Activated T-cell treated with anti-CD3 and anti-CD28 coated beads for 4 hours (primary cell): ENCODE measurements at regions not wholly inside any gene's neighbourhood (a gene's known extent, or its start where the extent isn't known, plus 50 kb on each side); places are given as distances from the start of the nearest gene placed in this dataset.
"Not testable (repeated sequence)": the region's sequence is repeated elsewhere in the genome, so short reads cannot be mapped to it uniquely, and the experiment has no call there.

ENCODE experiments used
- DNase-seq: peaks from one replicate; pipeline ENCODE4 v3.0.0-alpha.2; 2020

DNA sequence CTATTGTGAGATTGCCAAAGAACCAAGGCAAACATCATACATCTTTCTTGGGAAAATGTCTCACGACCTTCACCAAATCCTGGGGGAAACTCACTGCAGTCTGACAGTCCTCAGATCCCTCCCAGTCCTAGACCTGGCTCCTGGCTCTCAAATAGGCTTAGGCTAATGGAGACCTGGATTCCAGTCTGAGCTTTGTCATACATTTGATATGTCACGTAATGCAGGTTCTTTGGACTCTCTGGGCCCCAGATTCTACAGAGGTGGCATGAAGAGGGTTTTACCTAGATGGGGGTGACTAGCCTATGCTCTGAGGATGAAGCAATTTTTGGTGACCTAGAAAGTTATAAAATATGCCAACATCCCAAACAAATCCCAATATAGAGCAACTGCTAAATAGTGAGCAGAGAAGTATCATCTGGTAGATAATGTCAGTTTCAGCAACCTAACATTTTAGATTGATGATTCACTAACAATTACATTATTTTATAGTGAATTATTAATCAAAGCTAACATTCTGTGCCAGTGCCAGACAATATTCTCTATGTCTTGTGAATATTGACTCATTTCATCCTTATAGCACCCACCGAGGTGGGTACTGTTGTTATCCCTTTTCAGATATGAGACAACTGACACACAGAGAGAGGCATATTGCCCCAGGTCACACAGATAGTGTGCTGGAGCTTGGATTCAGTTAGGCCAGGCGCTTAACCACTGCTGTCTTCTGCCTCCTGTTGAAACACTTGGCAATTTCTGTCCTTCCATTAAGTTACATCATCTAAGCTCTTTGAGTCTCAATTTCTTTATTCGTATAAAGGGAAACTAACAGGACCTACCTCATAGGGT lies 195.4 kb upstream of the MAMLD1 start:
- no peak for DNase-seq

DNA sequence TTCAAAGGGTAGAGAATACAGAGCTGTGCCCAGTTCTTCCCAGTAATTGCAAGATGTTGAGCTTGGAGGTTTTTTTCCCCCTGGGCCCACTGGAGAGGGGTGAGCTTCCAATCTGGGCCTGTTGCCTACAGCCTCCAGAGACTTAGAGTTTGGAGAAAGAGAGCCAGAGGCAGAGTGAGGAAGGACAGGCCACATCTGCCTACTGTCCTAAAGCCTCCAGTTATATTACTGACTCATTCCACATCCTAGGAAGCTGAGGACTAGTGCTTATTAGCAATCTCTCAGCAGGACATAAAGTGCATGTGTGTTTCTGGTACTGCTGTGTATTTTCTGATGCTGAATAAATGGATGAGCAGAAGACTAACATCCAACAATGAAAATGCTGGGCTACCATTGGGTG lies 181.0 kb upstream of the MAMLD1 start:
- DNase-seq = no peak

DNA sequence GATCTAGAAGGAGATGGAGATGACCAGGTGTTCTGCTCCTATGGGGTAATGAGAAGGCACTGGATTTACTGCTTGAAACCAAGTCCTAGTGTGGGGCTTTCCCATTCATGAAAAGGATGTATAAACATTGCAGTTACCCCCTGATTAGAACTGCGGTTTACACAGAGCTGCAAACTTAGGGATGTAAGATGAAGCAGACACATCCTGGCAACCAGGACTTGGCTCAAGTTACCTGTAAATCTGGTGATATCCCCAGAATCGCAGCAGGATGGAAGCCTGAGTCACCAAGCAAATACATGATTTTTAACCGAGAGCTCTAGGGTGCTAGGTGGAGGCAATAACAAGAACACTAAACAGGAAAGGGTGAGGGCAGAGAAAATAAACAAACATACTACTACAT lies 178.6 kb upstream of the MAMLD1 start:
- DNase-seq = no peak

DNA sequence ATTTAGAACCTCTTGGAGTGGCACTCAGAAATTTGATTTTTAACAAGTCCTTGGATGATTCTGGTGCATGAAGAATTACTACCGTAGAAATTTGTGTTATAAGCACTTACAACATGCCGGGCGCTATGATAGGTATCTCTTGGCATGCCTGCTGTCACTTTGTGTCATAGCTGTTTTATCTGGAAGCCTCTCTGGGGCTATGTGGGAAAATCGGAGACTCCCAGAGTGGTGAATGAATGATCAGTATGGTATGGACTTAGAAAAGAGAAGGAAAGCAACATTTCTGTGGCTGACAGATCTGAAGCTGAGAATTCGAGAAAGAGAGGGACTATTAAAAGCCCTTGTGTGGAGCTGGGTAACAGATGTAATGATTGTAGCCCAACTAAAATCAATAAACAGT lies 177.4 kb upstream of the MAMLD1 start:
- no peak for DNase-seq

DNA sequence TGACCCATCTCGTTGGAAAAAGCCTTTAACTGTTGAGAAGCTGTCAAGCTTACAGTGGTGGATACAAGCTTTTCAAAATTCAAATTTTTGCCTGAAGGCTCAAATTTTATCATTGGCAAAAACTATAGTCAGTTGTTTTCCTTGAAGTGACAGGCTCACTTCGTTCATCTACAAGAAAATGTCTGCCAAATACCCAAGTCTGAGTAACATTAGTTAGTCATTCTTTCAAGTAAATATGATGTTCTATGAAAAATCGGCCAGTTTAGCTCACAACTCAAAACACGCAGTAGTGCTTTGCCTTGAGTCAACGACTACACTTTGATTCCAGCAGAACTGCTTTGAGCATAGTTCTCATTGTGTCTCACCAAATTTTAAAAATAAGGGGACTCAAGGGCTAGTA lies 170.3 kb upstream of the MAMLD1 start:
- DNase-seq = no peak

DNA sequence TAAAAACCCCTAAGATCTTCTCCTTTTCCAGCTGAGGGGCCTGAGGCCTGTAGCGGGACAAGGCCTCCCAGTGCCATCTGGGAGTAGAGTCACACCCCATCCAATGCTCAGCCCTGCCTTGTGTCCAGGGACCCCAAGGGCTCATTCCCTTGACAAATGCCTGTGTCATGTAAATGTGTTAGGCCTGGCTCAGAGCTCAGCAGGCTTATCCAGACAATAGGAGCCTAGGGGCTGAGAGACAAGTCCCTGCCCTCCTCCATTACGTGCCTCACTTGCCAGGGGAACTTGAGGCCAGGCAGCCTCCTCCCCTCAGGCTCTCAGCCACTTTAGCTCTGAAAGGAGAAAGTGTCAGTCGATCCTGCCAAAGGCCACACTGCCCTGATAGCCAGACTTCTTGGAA lies 166.8 kb upstream of the MAMLD1 start:
- DNase-seq = no peak

DNA sequence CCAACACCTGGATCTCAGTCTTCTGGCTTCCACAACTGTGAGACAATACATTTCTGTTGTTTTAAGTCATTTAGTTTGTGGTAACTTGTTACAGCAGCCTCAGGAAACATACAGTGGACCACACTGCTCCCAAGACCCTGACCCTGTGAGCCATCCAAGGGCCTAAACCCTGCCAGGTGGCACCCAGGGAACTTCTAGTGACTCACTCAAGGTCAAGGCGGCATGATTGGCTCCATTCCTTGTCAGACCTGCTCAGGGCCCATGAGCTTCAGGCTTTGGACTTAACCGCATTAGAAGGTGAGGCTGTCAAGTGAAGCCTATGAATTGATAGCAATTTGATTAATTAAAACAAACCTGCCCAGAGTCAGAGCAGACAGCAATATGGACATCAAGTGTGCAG lies 165.7 kb upstream of the MAMLD1 start:
- no peak for DNase-seq

DNA sequence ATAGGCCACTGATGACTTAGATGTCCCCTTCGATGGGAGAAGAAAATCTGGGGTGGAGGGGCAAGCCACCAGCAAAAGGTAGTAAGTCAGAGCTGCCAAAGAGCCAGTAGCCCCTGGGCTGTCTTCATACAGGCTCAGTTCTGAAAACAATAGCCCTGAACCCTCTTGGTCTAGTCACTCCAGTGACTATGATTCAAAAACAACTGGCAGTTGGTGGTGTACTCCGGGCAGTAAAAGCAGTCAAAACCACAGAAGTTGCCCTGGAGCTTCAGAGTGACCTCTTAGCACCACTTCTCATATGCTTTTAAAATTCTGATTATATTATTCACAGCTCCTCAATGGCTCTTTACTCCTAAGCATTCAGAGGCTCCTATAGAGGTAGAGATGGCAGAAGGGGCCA lies 164.3 kb upstream of the MAMLD1 start:
- no peak for DNase-seq

DNA sequence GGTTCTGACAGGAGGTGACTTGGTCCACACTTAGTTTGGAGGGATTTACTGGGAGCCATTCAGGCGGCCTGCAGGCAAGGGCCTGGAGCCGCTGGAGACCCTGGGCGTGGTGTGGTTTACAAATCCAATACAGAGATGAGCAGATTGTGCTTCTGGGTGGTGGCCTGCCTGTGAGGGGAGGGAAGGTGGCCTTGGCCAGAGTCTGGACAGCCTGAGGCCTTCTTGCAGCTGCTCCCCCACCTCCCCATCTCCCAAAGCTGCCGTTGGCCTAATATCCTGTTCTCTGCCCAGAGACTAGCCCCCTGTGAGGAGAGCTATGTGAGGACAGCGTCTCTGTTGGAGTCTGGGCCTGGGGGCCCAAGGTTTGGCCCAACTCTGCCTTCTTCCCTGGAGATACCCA lies 163.9 kb upstream of the MAMLD1 start:
- DNase-seq = no peak

DNA sequence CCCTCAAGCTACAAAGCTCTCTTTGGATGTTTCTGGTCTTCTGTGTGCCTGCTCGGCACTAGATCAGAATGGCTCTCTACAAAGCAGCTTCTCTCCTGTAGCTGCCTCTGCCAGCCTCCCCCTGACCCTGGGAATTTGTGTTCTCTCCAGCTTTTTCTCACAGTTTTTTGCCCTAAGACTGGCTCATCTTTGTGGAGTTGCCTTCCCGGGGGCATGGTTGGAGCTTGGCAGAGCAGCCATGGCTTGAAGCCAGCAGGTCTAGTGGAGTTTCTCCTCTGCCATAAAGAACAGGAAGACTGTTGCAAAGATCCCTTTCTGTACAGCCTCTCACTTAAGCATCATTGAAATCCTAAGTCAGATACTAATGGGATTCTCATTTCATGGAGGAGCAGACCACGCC lies 163.3 kb upstream of the MAMLD1 start:
- DNase-seq = no peak

DNA sequence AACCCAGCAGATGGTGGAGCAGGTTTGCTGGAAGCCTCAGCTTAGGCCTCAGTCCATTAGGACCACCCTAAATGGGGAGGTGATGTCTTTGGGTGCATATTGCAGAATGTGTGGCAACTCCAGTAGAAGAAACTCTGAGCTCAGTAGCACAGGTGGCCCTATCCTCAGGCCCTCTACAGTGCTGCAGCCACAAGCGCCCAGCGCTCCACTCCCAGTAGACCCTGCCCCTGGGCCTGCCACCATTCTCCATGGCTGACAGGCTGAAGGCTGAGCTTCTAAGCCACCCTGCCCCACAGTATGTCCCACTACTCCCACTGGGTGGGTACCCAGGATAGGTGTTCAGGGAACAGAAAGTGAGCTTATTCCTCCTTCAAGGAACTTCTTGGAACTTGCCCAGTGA lies 162.8 kb upstream of the MAMLD1 start:
- DNase-seq = no peak

DNA sequence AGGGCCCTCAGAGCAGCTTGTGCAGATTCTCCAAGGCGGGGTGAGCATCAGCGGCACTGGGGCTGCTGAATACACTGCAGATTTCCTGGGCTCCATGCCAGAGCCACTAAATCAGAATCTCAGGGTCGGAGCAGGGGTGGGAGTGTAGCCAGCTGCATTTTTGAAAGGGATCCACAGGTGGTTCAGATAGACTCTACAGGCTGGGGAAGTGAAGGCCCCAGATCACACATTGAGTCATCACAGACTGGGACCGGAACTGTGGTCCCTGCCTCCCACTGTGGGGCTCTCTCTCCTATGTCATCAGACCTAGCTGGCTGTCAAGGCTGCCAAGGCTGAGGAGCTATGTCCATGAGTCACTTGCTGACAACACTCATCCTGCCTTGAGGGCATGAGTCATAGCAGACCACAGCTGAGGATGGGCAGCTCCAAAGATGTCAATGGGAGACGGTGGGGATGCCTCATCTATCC lies 162.3 kb upstream of the MAMLD1 start:
- DNase-seq = peak; percentile 4

DNA sequence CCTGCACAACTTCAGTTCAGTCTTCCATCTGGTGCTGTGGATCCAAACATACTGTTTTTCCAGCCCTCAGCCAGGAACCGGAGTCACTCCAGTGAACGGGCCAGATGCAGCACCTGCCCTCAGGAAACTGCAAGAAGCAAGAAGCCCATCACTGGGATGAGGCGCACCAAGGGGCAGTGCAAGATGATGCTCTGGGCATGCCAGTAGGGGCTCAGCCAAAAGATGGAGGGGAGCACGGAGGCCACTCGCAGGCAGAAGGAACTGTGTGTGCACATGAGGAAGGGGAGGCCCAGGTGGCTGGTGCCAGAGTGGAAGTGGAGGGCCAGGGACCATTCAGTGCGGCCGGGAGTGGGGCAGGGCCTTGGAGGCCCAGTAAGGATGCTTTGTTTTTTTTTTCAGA lies 161.7 kb upstream of the MAMLD1 start:
- DNase-seq = no peak

DNA sequence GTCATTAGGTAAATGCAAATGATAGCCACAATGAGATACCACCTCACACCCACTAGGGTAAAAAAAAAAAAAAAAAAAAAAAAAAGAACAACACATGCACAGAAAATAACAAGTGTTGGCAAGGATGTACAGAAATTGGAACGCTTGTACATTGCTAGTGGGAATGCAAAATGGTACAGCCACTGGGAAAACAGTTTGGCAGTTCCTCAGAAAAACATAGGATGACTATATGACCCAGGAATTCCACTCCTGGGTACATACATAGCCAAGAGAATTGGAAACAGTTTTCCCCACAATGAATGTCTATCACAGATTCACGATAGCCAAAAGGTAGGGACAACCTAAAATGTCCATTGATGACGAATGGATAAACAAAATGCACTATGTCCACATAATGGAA lies 161.3 kb upstream of the MAMLD1 start:
- no peak for DNase-seq

DNA sequence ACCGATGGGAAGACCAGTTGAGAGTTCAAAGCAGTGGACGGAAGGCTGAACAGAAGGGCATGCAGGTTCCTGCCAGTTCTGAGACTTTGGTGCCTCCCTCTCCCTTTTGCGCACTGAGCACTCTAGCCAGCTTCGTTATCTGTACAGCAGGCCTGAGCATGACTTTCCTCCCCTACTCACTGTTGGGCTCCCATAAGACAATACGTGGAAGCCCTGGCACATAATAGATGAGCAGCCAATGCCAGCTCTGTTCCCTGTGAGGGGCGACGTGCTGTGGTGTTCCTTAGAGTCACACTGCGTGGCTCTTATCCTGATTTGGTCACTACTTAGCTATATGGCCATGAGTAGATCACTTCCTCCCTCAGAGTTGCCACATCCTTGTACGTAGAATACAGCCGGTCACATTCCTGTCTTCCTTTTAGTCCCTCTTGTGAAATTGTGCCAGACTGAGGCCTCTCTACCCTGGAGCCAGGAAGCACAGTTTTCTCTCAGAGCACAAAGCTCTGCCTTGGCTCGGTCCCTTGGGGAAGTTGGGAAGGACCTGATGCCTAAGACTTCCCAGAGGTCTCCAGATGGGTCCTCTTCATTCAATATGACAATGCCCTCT lies 160.4 kb upstream of the MAMLD1 start:
- no peak for DNase-seq

DNA sequence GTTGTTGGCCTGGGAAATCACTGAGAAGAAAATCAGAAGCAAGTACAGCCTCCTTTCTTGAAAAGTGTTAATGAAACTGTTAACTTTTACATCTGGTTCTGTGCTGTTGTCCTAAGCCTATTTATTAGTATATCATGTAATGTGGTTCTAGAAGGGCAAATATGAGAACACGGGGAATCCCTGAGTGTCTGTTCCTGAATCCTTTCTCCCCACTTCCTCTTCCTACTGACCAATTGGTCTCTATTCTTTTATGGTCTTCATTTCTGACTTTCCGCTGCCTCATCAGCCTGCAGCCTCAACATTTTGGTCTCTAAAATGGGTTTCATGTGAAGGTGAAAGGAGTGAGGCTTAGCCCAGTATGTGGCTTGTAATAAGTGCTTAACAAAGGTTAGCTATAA lies 159.9 kb upstream of the MAMLD1 start:
- DNase-seq = no peak

DNA sequence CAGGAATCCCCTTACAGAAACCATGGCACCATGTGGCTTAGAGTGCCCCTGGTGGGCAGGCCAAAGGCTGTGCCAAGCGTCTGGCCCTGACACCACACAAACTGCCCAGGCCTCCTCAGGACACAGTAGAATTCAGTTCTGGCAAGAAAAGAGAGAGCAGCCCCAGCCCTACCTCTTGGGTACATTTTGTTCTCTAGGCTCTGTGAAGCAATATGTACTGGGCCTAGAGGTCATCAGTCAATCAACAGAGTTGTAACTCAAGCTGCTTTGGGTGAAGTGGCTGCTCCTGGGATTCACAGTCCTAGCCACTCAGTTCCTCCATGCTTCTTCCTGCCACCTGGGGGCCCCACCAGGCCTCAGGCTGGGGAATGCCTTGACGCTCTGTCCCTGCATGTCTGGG lies 158.1 kb upstream of the MAMLD1 start:
- no peak for DNase-seq

DNA sequence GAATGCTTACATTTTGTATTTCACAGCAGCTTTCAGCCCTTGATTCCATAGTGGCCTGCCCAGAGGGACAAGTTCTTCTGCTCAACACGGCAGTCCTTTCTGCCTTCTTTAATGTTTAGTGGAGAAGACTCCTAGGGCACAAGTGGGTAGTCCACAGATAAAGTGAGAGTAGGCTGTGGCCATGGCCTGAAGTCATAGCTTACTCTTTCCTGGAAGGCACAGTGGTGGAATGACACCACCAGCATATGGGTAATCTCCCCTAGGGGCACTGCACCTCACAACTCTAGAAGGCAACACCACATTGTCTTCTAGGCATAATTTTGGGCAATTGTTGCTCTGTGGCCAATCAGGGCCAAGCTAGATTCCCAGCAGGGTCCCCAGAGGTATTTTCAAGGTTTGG lies 155.4 kb upstream of the MAMLD1 start:
- no peak for DNase-seq

DNA sequence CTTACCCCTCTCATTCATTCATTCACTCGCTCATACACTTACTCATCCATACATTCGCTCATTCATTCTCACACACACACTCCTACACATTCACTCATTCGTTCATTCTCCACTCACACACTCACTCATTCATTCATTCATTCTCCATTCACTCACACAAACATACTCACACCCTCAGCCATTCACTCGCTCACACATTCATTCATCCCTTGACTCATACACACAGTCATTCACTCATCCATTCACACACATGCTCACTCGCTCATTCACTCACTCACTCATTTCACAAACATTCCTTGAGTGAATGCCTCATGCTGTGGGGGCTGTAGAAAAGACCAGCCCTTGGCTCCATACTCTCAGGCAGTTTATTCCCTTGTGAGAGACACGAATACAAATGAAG lies 151.1 kb upstream of the MAMLD1 start:
- no peak for DNase-seq

DNA sequence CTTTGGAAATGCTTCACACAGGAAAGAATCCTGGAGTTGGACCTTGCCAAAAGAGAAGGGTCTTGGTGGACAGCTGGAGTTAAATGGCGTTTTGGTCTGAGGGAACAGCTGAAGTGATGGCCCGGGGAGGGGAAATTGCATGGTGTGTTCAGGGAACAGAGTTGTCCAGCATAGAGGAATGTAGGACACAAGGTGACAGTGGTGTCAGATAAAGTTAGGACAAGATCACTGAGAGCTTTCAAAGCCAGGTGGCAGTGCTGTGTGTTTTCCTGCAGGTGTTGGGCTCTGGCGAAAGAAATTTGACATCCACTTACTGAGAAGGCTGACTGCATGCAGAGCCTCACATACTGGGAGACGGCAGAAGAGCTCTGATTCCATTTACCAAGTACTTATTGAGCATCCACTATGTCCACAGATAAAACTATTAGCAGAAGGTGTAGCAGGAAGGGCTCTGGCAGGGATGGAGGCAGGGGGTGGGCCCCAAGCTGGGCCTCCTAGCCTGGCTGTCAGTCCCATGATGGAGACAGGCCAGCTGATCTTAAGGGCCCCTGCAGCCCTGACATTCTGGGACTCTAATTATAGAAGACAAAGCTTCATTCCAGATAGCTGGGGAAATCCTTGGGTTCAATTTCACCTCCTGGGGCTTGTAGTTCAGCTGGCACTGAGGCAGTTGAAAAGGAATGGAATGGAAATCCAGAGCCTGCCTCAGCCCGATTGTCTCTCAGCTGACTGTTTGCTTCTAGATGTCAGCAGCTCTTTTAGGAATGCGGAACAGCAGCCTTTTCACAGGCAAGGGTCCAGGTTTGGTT lies 150.2 kb upstream of the MAMLD1 start:
- DNase-seq = no peak

DNA sequence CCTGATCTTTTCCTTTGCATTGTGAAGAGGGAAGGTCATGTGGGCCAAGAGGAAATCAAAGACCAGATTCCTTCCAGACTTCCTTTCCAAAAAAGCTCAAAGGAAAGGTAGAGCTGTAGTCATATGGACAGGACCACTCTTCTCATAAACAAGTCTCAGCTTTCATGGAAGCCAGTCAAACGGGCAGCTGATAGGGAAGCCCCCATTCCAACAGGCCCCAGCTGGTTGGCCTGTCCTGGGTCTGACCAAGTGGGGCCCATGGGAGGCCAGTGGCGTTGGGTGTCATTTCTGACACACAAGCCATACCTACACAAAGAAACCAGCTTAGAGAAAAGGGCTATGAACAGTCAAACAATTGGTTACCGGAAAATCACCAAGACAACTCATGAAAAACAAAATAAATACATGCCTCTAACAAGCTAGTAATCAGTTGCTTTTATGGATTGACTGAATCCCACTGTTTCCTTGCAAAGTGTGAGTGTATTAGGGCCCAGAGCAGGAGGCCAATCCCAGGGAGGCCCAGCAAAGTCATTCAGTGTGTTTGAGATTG lies 149.6 kb upstream of the MAMLD1 start:
- no peak for DNase-seq

DNA sequence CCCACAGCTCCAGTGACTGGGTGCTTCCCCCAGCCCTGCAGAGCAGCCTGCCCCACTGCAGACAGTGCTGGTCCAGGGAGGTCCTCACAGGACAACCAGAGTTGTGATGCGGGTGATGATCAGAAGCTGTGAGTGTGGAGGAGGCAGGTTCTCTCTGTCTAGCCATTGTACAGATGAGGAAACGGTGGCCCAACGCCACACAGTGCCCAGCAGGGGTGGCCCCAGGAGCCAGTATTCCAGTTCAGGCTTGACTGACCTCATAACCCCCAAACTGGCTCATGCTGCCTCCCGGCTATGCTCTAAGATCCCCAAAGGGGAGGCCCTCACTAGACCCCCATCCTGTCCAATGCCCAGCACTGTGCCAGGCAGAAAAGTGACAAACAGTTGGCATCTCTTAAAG lies 147.1 kb upstream of the MAMLD1 start:
- DNase-seq = not testable (repeated sequence)

DNA sequence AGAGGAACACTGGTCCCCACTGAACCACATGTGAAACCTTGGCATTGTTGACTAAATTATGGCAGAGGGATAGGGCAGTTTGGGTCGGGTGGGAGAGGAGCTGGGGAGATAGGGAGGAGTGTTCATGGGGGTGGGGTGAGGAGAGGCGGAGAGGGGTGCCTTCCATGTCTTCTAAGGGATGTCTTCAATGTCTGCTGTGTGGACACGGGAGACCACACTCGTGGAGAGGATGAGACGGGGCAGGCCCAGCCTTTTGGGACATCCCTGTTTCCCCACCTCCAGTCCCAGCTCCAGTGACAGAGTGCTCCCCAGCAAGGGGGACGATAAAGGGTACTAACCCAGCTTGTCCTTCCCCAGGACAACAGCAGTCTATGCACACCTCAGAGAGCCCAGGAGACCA lies 146.4 kb upstream of the MAMLD1 start:
- no peak for DNase-seq

DNA sequence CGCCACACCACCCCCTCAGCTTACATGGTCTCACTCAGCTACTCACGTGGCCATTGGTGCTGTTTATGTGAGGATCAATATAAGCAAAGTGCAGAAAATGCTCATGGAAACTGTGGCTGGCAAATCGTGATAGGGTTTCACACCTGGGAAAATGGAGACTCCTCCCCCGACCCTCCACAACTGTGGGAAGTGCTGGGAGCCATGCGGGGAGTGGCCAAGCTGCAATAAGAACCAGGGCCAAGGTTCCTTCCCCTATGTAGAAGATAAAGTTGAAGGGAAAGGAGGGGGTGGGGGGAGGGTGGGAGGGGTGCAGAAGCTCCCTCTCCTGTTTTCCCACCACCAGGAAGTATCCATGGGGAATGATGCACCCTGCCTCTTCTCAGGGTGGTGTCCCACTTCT lies 145.5 kb upstream of the MAMLD1 start:
- DNase-seq = no peak
